ENCODE measurements at regions not wholly inside any gene's neighbourhood (a gene's known extent, or its start where the extent isn't known, plus 50 kb on each side); places are given as distances from the start of the nearest gene placed in this dataset.

- H3K4me2 ChIP-seq (ENCODE audit: extremely low read depth, insufficient read depth, low read length): no peak overlapping the region
- H3K9me3 ChIP-seq (ENCODE audit: control insufficient read depth, insufficient read depth, low read depth, low read length): no peaks in the 10 kb centered on the region
- H3K27ac ChIP-seq (ENCODE audit: insufficient read depth, low read length): no peak overlapping the region
- no peaks in the 10 kb centered on the region for H3K79me2 ChIP-seq (ENCODE audit: control insufficient read depth, insufficient read depth, low read length)
- H4K20me1 ChIP-seq (ENCODE audit: control insufficient read depth, extremely low read depth, insufficient read depth, low read length): no peaks in the 10 kb centered on the region
- H3K4me1 ChIP-seq (ENCODE audit: control insufficient read depth, extremely low read depth, insufficient read depth, low read length): no peaks in the 10 kb centered on the region
- no peak overlapping the region for H2AFZ ChIP-seq (ENCODE audit: low read length)
- DNase-seq (ENCODE audit: low read depth in 2 of 2): no peak
- no peak overlapping the region for H3K4me3 ChIP-seq (replicated peaks in 1 of 4; ENCODE audit: control extremely low read depth in 1 of 4, insufficient read depth in 1 of 4, low read depth in 3 of 4, low read length in 4 of 4)
- no peaks in the 10 kb centered on the region for H3K36me3 ChIP-seq (ENCODE audit: control insufficient read depth, insufficient read depth, low read length)
- no peak overlapping the region for H3K9ac ChIP-seq (ENCODE audit: insufficient read depth, low read length)
- H3K27me3 ChIP-seq (ENCODE audit: control insufficient read depth, insufficient read depth, low read length): no peaks in the 10 kb centered on the region
- TF ChIP-seq CTCF (conservative IDR thresholded peaks at IDR 0.05 in 1 of 2, IDR thresholded peaks at IDR 0.05 in 1 of 2; ENCODE audit: low read depth in 1 of 2, low read length in 2 of 2): no peak
- TF ChIP-seq EZH2 (IDR thresholded peaks at IDR 0.05; ENCODE audit: low read length, missing control alignments): no peak
These were observed 75.8 kb upstream of the ZFP64 start for GRCh38 chr20:52267418-52267817.

GRCh38 chr20:52263757-52264156 lies 72.2 kb upstream of the ZFP64 start:
- H3K4me1 ChIP-seq (ENCODE audit: control insufficient read depth, extremely low read depth, insufficient read depth, low read length): no peaks in the 10 kb centered on the region
- no peaks in the 10 kb centered on the region for H3K27me3 ChIP-seq (ENCODE audit: control insufficient read depth, insufficient read depth, low read length)
- H3K9ac ChIP-seq (ENCODE audit: insufficient read depth, low read length): no peak overlapping the region
- no peaks in the 10 kb centered on the region for H4K20me1 ChIP-seq (ENCODE audit: control insufficient read depth, extremely low read depth, insufficient read depth, low read length)
- no peak overlapping the region for H3K4me3 ChIP-seq (replicated peaks in 1 of 4; ENCODE audit: control extremely low read depth in 1 of 4, insufficient read depth in 1 of 4, low read depth in 3 of 4, low read length in 4 of 4)
- DNase-seq (ENCODE audit: low read depth in 2 of 2): peak in 1 of 2 donors; percentile 34
- H2AFZ ChIP-seq (ENCODE audit: low read length): no peak overlapping the region
- H3K79me2 ChIP-seq (ENCODE audit: control insufficient read depth, insufficient read depth, low read length): no peaks in the 10 kb centered on the region
- no peak overlapping the region for H3K4me2 ChIP-seq (ENCODE audit: extremely low read depth, insufficient read depth, low read length)
- no peaks in the 10 kb centered on the region for H3K9me3 ChIP-seq (ENCODE audit: control insufficient read depth, insufficient read depth, low read depth, low read length)
- TF ChIP-seq CTCF (conservative IDR thresholded peaks at IDR 0.05 in 1 of 2, IDR thresholded peaks at IDR 0.05 in 1 of 2; ENCODE audit: low read depth in 1 of 2, low read length in 2 of 2) (no peak), EZH2 (IDR thresholded peaks at IDR 0.05; ENCODE audit: low read length, missing control alignments) (no peak)
- H3K27ac ChIP-seq (ENCODE audit: insufficient read depth, low read length): no peak overlapping the region
- H3K36me3 ChIP-seq (ENCODE audit: control insufficient read depth, insufficient read depth, low read length): no peaks in the 10 kb centered on the region

- H3K4me1 ChIP-seq (ENCODE audit: control insufficient read depth, extremely low read depth, insufficient read depth, low read length): no peaks in the 10 kb centered on the region
- H3K4me2 ChIP-seq (ENCODE audit: extremely low read depth, insufficient read depth, low read length): no peak overlapping the region
- no peaks in the 10 kb centered on the region for H4K20me1 ChIP-seq (ENCODE audit: control insufficient read depth, extremely low read depth, insufficient read depth, low read length)
- no peak overlapping the region for H3K4me3 ChIP-seq (replicated peaks in 1 of 4; ENCODE audit: control extremely low read depth in 1 of 4, insufficient read depth in 1 of 4, low read depth in 3 of 4, low read length in 4 of 4)
- H2AFZ ChIP-seq (ENCODE audit: low read length): no peak overlapping the region
- no peak for DNase-seq (ENCODE audit: low read depth in 2 of 2)
- H3K27ac ChIP-seq (ENCODE audit: insufficient read depth, low read length): no peak overlapping the region
- no peaks in the 10 kb centered on the region for H3K9me3 ChIP-seq (ENCODE audit: control insufficient read depth, insufficient read depth, low read depth, low read length)
- no peaks in the 10 kb centered on the region for H3K79me2 ChIP-seq (ENCODE audit: control insufficient read depth, insufficient read depth, low read length)
- H3K27me3 ChIP-seq (ENCODE audit: control insufficient read depth, insufficient read depth, low read length): no peaks in the 10 kb centered on the region
- no peaks in the 10 kb centered on the region for H3K36me3 ChIP-seq (ENCODE audit: control insufficient read depth, insufficient read depth, low read length)
- no peak overlapping the region for H3K9ac ChIP-seq (ENCODE audit: insufficient read depth, low read length)
- TF ChIP-seq EZH2 (IDR thresholded peaks at IDR 0.05; ENCODE audit: low read length, missing control alignments) (no peak), CTCF (conservative IDR thresholded peaks at IDR 0.05 in 1 of 2, IDR thresholded peaks at IDR 0.05 in 1 of 2; ENCODE audit: low read depth in 1 of 2, low read length in 2 of 2) (no peak)
These were observed 70.2 kb upstream of the ZFP64 start for GRCh38 chr20:52261792-52262191.
